Panc1 (cell line): ENCODE measurements at regions not wholly inside any gene's neighbourhood (a gene's known extent, or its start where the extent isn't known, plus 50 kb on each side); places are given as distances from the start of the nearest gene placed in this dataset.

ENCODE experiments used
- POLR2AphosphoS5 ChIP-seq: IDR thresholded peaks from 2 replicates; pipeline ENCODE4 v1.6.1; 2012; ENCODE audit warnings: mild to moderate bottlenecking, low read depth, low read length, moderate library complexity
- REST ChIP-seq, 2 experiments: IDR thresholded peaks; 2 replicates each; pipeline ENCODE4 v1.6.1; 2011 to 2012; ENCODE audit warnings: low read depth in 2 of 2, control low read depth in 1 of 2, low read length in 1 of 2, mild to moderate bottlenecking in 1 of 2, moderate library complexity in 1 of 2; ENCODE audit not compliant: insufficient read depth in 1 of 2
- SIN3A ChIP-seq: IDR thresholded peaks from 2 replicates; pipeline ENCODE4 v1.6.1; 2012; ENCODE audit warnings: low read depth, mild to moderate bottlenecking, low read length, moderate library complexity, borderline replicate concordance; ENCODE audit not compliant: insufficient read depth
- TCF7L2 ChIP-seq: IDR thresholded peaks from 2 replicates; pipeline ENCODE4 v1.6.1; 2011; ENCODE audit warnings: mild to moderate bottlenecking, low read depth, low read length, inconsistent platforms
- TF ChIP-seq, protein P1 (sequence below): fragments of 450-650 bp; IDR thresholded peaks from 2 replicates; pipeline ENCODE4 v1.5.1; 2017; ENCODE audit warnings: mild to moderate bottlenecking

- TF ChIP-seq REST (IDR thresholded peaks at IDR 0.05; ENCODE audit: insufficient read depth in 1 of 2, low read depth in 2 of 2, low read length in 1 of 2) (no peak), POLR2AphosphoS5 (no peak), SIN3A (no peak), TCF7L2 (no peak)
- TF ChIP-seq, protein P1, sequence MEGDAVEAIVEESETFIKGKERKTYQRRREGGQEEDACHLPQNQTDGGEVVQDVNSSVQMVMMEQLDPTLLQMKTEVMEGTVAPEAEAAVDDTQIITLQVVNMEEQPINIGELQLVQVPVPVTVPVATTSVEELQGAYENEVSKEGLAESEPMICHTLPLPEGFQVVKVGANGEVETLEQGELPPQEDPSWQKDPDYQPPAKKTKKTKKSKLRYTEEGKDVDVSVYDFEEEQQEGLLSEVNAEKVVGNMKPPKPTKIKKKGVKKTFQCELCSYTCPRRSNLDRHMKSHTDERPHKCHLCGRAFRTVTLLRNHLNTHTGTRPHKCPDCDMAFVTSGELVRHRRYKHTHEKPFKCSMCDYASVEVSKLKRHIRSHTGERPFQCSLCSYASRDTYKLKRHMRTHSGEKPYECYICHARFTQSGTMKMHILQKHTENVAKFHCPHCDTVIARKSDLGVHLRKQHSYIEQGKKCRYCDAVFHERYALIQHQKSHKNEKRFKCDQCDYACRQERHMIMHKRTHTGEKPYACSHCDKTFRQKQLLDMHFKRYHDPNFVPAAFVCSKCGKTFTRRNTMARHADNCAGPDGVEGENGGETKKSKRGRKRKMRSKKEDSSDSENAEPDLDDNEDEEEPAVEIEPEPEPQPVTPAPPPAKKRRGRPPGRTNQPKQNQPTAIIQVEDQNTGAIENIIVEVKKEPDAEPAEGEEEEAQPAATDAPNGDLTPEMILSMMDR = no peak
These were observed 248.9 kb upstream of the IGFBP3 start for GRCh38 chr7:46170021-46170420.
